SK-N-MC (cell line): ENCODE measurements at regions not wholly inside any gene's neighbourhood (a gene's known extent, or its start where the extent isn't known, plus 50 kb on each side); places are given as distances from the start of the nearest gene placed in this dataset.

Experiments
- EZH2 ChIP-seq: fragments of 200-600 bp; sonication (generic); IDR thresholded peaks from one replicate; pipeline ENCODE4 v1.6.1; 2017; ENCODE audit warnings: antibody characterized with exemption
- FOXP2 ChIP-seq: optimal IDR thresholded peaks from 2 replicates; pipeline ENCODE3; 2011; ENCODE audit warnings: mild to moderate bottlenecking, moderate library complexity; ENCODE audit not compliant: insufficient read depth; ENCODE audit errors: extremely low read length, control extremely low read depth
- POLR2AphosphoS5 ChIP-seq: IDR thresholded peaks from 2 replicates; pipeline ENCODE4 v1.6.1; 2012; ENCODE audit warnings: mild to moderate bottlenecking, low read depth, low read length, borderline replicate concordance

GRCh38 chr10:55146032-55146431 lies 345.0 kb upstream of the PCDH15 start:
- TF ChIP-seq EZH2 (no peak), POLR2AphosphoS5 (no peak), FOXP2 (no peak)
